Tibial nerve (tissue), 4 donors: ENCODE measurements at regions not wholly inside any gene's neighbourhood (a gene's known extent, or its start where the extent isn't known, plus 50 kb on each side); places are given as distances from the start of the nearest gene placed in this dataset.
"Not testable (repeated sequence)": the region's sequence is repeated elsewhere in the genome, so short reads cannot be mapped to it uniquely, and the experiment has no call there.

Source experiments
- DNase-seq, 2 donors: peaks; one replicate each; pipeline ENCODE4 v3.0.0-alpha.2; 2019; ENCODE audit warnings: low spot score in 2 of 2
- H3K27ac ChIP-seq, 4 donors: fragments of 200-600 bp; sonication (generic) in 3 of 4; one replicate each; pipeline ENCODE4 v1.5.1; 2017 to 2019; ENCODE audit warnings: mild to moderate bottlenecking in 1 of 4
- H3K27me3 ChIP-seq, 2 donors: fragments of 200-600 bp; sonication (generic) in 1 of 2; one replicate each; pipeline versions ENCODE4 v1.5.1 to v1.6.0; 2017 to 2019
- H3K36me3 ChIP-seq, 3 donors: fragments of 200-600 bp; sonication (generic); one replicate each; pipeline ENCODE4 v1.5.1; 2018 to 2019
- H3K4me1 ChIP-seq, 4 donors: fragments of 200-600 bp; sonication (generic) in 3 of 4; one replicate each; pipeline ENCODE4 v1.5.1; 2017 to 2019
- H3K4me3 ChIP-seq, 4 donors: fragments of 200-600 bp; sonication (generic) in 3 of 4; one replicate each; pipeline ENCODE4 v1.5.1; 2017 to 2019; ENCODE audit warnings: mild to moderate bottlenecking in 1 of 4, moderate library complexity in 1 of 4
- H3K9me3 ChIP-seq, 4 donors: fragments of 200-600 bp; sonication (generic) in 3 of 4; one replicate each; pipeline ENCODE4 v1.5.1; 2017 to 2019
- EP300 ChIP-seq, 2 donors: sonication (generic); formaldehyde crosslinking; IDR thresholded peaks; one replicate each; pipeline ENCODE4 v1.6.1; 2017; ENCODE audit warnings: antibody characterized with exemption in 2 of 2, mild to moderate bottlenecking in 1 of 2
- POLR2A ChIP-seq, 2 donors: fragments of 450-650 bp; IDR thresholded peaks; one replicate each; pipeline ENCODE4 v1.6.1; 2017; ENCODE audit warnings: antibody characterized with exemption in 2 of 2, mild to moderate bottlenecking in 2 of 2, moderate library complexity in 2 of 2
- WGBS, 2 donors: methylation state at CpG; one replicate each; pipeline ENCODE4 v1.1.5; 2018; 5-methylcytosine and 5-hydroxymethylcytosine counted together
- TF ChIP-seq, protein P1 (sequence below), 5 experiments: fragments of 200-600 bp in 3 of 5; fragments of 450-650 bp in 2 of 5; sonication (generic) in 3 of 5; IDR thresholded peaks; one replicate each; pipeline ENCODE4 v1.5.1; 2016 to 2019; ENCODE audit warnings: antibody characterized with exemption in 5 of 5, mild to moderate bottlenecking in 3 of 5, moderate library complexity in 2 of 5

DNA sequence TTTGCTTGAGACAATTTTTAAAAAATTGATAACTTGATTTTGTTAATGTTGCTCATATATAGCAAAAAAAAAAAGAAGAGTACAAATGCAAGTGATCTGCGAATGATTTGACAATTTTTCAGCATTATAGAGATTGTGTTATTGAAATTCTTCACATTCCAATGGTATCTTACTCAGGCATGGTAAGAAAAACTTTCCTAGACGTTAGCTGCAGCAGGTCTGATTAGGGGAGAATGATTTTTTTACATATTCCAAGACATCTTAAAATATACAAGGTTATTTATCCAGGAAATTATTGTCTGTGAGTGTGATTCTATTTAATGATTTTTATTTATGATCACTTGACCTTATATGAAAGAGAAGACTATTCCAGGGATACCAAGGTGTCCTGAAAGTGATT is 361.9 kb downstream of the MAT2B start:
- no peaks in the 10 kb centered on the region for H3K9me3 ChIP-seq
- H3K27ac ChIP-seq, result no peak overlapping the region
- no peak for DNase-seq
- 44 to 51% methylated on average over 2 of the region's 2 CpGs for WGBS, 2 donors
- H3K36me3 ChIP-seq, result no peaks in the 10 kb centered on the region
- no peak for TF ChIP-seq POLR2A (IDR thresholded peaks at IDR 0.05)
- TF ChIP-seq, protein P1, sequence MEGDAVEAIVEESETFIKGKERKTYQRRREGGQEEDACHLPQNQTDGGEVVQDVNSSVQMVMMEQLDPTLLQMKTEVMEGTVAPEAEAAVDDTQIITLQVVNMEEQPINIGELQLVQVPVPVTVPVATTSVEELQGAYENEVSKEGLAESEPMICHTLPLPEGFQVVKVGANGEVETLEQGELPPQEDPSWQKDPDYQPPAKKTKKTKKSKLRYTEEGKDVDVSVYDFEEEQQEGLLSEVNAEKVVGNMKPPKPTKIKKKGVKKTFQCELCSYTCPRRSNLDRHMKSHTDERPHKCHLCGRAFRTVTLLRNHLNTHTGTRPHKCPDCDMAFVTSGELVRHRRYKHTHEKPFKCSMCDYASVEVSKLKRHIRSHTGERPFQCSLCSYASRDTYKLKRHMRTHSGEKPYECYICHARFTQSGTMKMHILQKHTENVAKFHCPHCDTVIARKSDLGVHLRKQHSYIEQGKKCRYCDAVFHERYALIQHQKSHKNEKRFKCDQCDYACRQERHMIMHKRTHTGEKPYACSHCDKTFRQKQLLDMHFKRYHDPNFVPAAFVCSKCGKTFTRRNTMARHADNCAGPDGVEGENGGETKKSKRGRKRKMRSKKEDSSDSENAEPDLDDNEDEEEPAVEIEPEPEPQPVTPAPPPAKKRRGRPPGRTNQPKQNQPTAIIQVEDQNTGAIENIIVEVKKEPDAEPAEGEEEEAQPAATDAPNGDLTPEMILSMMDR (IDR thresholded peaks at IDR 0.05), result no peak
- no peak for TF ChIP-seq EP300 (IDR thresholded peaks at IDR 0.05)
- H3K4me1 ChIP-seq, result no peaks in the 10 kb centered on the region
- H3K27me3 ChIP-seq, result no peaks in the 10 kb centered on the region
- H3K4me3 ChIP-seq, result no peak overlapping the region

DNA sequence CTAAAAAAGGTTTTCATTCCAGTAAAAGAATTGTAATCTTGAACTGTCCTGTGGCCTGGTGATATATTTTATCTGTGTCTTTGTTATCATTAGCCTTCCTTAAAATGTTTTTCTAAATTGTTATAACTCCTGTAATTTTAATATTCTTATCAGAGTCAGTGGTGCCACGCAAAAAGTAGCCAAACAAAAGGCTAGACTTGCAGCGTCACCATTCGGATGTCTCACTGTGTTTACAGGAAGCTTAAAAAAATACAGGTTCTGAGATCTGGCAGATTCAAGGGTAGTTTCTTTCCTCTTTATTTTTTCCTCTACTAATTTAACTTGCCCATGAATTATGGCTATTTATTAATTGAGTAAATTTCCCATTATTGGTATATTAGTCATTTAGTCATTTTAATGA is 362.3 kb downstream of the MAT2B start:
- H3K9me3 ChIP-seq, result no peaks in the 10 kb centered on the region
- DNase-seq, result no peak
- no peaks in the 10 kb centered on the region for H3K27me3 ChIP-seq
- TF ChIP-seq POLR2A (IDR thresholded peaks at IDR 0.05), result no peak
- TF ChIP-seq, protein P1 (IDR thresholded peaks at IDR 0.05), result no peak
- TF ChIP-seq EP300 (IDR thresholded peaks at IDR 0.05), result no peak
- H3K4me3 ChIP-seq, result no peak overlapping the region
- 75 to 77% methylated on average over 3 of the region's 3 CpGs for WGBS, 2 donors
- H3K4me1 ChIP-seq, result no peaks in the 10 kb centered on the region
- H3K36me3 ChIP-seq, result no peaks in the 10 kb centered on the region
- no peak overlapping the region for H3K27ac ChIP-seq

DNA sequence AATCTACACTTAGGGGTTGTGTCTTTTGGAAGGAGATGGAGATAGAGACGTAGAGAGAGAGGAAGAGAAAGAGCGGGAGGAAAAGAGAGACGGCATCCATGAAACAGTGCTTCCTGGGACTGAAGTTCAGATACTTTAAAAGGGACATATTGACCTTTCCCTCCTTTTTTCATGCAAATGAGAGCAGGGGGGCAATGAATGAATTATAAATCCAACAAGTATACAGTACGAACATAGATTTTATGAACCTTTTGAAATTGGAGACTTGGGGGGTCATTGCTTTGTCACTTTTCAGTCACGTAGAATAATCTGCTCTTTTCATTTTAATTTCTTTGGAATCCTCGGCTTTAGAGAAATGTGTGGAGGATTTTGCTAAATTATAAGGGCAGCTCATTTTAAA is 364.2 kb downstream of the MAT2B start:
- Histone ChIP-seq H3K4me1 (no peaks in the 10 kb centered on the region), H3K27me3 (no peaks in the 10 kb centered on the region), H3K27ac (no peak overlapping the region), H3K4me3 (no peak overlapping the region), H3K9me3 (no peaks in the 10 kb centered on the region), H3K36me3 (no peaks in the 10 kb centered on the region)
- 63 to 64% methylated on average over 6 of the region's 6 CpGs for WGBS, 2 donors
- DNase-seq, result no peak
- no peak for TF ChIP-seq POLR2A (IDR thresholded peaks at IDR 0.05)
- TF ChIP-seq EP300 (IDR thresholded peaks at IDR 0.05), result no peak
- TF ChIP-seq, protein P1 (IDR thresholded peaks at IDR 0.05), result no peak

DNA sequence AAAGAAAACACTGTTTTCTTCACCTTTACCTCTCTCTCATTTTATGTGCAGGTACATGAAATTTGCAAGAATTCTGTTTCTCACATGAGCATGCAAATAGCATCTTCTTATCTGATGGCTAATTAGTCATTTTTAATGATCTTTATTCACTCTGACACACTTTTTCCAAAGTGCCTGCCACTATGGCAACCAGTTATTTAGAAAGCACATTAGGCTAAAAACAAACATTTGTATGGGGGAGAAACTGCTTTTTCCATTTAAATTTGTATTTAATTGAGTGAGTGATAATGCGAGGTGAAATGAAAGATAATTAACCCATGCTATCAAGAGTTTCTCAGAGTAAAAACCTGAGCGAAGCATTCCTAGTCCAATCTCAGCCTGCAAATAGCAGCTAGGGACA is 365.0 kb downstream of the MAT2B start:
- H3K9me3 ChIP-seq, result no peaks in the 10 kb centered on the region
- TF ChIP-seq EP300 (IDR thresholded peaks at IDR 0.05), result no peak
- TF ChIP-seq, protein P1 (IDR thresholded peaks at IDR 0.05), result no peak
- no peak for TF ChIP-seq POLR2A (IDR thresholded peaks at IDR 0.05)
- H3K27me3 ChIP-seq, result no peaks in the 10 kb centered on the region
- H3K4me1 ChIP-seq, result no peaks in the 10 kb centered on the region
- H3K27ac ChIP-seq, result no peak overlapping the region
- 53 to 59% methylated on average over 2 of the region's 2 CpGs for WGBS, 2 donors
- H3K4me3 ChIP-seq, result no peak overlapping the region
- no peak for DNase-seq
- H3K36me3 ChIP-seq, result no peaks in the 10 kb centered on the region

DNA sequence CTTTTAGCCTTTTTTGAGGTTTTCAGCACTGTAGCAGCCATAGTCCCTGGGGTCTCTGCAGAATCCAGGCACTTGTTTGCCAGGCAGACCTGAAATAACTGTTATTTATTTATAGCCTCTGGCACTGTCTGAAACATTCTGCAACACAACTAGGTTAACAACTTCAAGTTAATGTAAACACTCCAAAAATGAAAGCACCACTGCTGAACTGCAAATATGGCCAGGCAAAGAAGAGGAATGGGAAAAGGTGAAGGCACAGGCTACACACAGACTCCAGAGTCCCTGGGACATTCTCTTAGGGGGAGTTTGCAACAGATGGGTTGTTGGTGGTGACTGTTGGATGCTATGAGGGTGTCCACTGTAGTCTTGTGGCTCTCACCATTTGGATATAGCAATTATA is 369.0 kb downstream of the MAT2B start:
- no peaks in the 10 kb centered on the region for H3K4me1 ChIP-seq
- DNase-seq, result no peak
- no peak for TF ChIP-seq POLR2A (IDR thresholded peaks at IDR 0.05)
- TF ChIP-seq EP300 (IDR thresholded peaks at IDR 0.05), result no peak
- TF ChIP-seq, protein P1 (IDR thresholded peaks at IDR 0.05), result no peak
- no peak overlapping the region for H3K4me3 ChIP-seq
- no peaks in the 10 kb centered on the region for H3K36me3 ChIP-seq
- H3K9me3 ChIP-seq, result no peaks in the 10 kb centered on the region
- no peak overlapping the region for H3K27ac ChIP-seq
- H3K27me3 ChIP-seq, result no peaks in the 10 kb centered on the region

DNA sequence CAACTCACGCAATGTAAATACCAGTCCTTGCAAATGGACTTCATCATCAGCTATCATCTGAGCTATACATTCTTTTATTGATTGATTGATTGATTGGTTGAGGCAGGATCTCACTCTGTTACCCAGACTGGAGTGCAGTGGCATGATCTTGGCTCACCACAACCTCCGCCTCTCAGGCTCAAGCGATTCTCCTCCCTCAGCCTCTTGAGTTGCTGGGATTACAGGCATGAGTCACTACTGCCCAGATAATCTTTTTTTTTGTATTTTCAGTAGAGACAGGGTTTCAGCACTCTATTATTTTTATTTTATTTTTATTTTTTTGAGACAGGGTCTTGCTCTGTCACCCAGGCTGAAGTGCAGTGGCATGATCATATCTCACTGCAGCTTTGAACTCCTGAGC is 369.5 kb downstream of the MAT2B start:
- not testable (repeated sequence) for H3K27me3 ChIP-seq, H3K4me3 ChIP-seq, H3K27ac ChIP-seq, H3K36me3 ChIP-seq, H3K9me3 ChIP-seq, DNase-seq, H3K4me1 ChIP-seq
- 90 to 94% methylated on average over 3 of the region's 3 CpGs for WGBS, 2 donors
